ENCODE measurements at regions not wholly inside any gene's neighbourhood (a gene's known extent, or its start where the extent isn't known, plus 50 kb on each side); places are given as distances from the start of the nearest gene placed in this dataset.
"Not testable (repeated sequence)": the region's sequence is repeated elsewhere in the genome, so short reads cannot be mapped to it uniquely, and the experiment has no call there.

DNA sequence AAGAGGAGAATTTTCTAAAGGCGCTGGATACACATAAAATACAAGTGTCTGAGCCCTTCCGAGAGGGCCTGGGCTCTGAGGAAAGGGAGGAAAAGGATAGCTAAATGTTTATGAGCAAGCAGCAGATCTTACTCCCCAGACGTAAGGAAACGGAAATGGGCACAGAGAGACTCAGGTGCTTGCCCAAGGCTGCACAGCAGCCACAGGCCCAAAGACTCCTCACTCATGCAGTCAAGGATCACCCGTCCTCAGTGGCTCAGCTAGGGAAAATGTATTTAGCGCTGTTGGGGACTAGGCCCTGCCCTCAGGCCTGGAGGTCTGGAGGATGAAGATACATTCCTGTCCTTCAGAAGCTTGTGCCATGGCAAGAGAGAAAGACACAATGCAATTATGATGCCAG, 107.2 kb upstream of the SYT13 start:
- H3K36me3 ChIP-seq (ENCODE audit: control insufficient read depth, insufficient read depth, low read length) = no peaks in the 10 kb centered on the region
- no peaks in the 10 kb centered on the region for H3K27me3 ChIP-seq (ENCODE audit: control insufficient read depth, insufficient read depth, low read length)
- no peak overlapping the region for H3K9ac ChIP-seq (ENCODE audit: low read length)
- H3K4me1 ChIP-seq (ENCODE audit: control insufficient read depth, insufficient read depth, low read length) = no peaks in the 10 kb centered on the region
- no peak overlapping the region for H3K4me3 ChIP-seq (ENCODE audit: low read length)
- no peaks in the 10 kb centered on the region for H3K9me3 ChIP-seq (ENCODE audit: control insufficient read depth, low read length)

DNA sequence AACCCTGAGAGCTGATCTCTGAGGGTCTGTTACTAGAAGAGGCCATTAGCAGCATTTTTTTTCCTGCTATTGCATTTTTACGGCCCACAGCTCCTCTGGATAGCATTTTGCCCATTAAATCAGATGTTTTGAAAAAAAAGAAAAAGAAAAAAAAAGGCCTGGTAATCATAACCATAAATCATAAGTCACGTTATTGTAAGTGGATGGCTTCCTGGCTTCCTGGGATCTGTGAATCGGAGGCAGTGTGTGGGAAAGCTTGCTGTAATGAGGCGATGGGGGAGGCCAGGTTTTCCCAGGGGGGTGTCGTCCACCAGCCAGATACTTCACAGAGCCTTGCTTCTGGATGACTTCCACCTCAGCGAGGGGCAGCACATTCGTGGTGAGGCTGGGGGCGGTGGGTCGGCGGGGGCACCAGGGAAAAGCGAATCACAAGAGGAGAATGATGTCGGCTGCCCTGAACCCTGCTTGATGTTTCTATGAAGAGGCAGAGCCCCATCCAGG, 106.5 kb upstream of the SYT13 start:
- Histone ChIP-seq H3K4me1 (ENCODE audit: control insufficient read depth, insufficient read depth, low read length) (no peaks in the 10 kb centered on the region), H3K9me3 (ENCODE audit: control insufficient read depth, low read length) (no peaks in the 10 kb centered on the region), H3K9ac (ENCODE audit: low read length) (no peak overlapping the region), H3K4me3 (ENCODE audit: low read length) (no peak overlapping the region), H3K27me3 (ENCODE audit: control insufficient read depth, insufficient read depth, low read length) (no peaks in the 10 kb centered on the region), H3K36me3 (ENCODE audit: control insufficient read depth, insufficient read depth, low read length) (no peaks in the 10 kb centered on the region)

DNA sequence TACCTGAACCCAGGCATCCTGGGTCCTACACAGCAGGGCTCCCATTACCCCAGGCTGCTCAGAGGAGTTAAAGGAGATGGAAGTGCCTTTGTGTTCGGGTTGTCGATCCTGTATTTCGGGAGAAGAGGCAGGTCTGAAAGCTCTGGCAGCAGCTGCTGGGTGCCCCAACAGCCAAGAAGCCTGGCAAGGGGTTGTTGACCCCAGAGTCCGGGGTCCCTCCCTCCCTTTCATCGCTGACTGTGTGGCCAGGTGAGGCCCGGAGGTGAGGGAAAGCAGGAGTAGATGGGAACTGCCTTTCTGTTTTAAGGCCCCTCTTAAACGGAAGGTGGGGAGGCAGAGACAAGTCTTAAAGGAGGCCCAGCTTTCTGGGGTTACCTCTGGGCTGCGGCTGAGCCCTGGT, 106.0 kb upstream of the SYT13 start:
- Histone ChIP-seq H3K4me3 (ENCODE audit: low read length) (no peak overlapping the region), H3K4me1 (ENCODE audit: control insufficient read depth, insufficient read depth, low read length) (no peaks in the 10 kb centered on the region)

DNA sequence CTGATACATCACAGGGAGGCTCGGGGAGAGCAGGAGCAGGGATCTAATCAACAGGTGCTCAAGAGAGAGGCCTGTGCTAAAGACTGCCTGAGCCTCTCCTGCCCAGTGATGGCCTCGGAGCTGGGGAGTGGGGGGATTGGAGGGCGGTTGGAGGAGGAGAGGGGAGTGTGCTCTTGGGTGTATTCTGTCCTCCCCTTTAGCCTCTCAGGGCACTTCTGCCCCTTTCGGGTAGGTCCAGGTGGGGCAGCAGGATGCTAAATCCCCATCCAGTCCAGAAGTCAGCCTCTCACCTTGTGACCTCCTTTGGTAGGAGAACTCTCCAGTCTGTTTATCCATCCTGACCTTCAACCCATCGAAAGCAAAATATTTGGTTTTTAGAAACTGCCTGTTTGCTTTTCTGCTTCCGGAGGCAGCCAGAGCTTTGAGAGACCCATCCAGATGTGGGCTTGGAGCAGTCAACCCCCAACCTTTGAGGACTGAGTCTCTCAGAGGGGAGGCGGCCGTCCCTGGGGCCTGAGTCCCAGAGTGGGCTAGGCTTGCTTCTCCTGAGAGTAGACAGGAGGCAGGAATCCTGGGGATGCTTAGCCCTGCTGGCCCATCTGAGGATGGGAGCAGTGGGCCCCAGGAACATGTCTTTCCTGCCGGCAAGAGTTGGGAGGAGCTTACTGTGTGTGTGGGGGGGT, 105.2 kb upstream of the SYT13 start:
- Histone ChIP-seq H3K27me3 (ENCODE audit: control insufficient read depth, insufficient read depth, low read length) (no peaks in the 10 kb centered on the region), H3K9me3 (ENCODE audit: control insufficient read depth, low read length) (no peaks in the 10 kb centered on the region), H3K4me3 (ENCODE audit: low read length) (no peak overlapping the region), H3K4me1 (ENCODE audit: control insufficient read depth, insufficient read depth, low read length) (no peaks in the 10 kb centered on the region), H3K36me3 (ENCODE audit: control insufficient read depth, insufficient read depth, low read length) (no peaks in the 10 kb centered on the region), H3K9ac (ENCODE audit: low read length) (no peak overlapping the region)

More for the DNA sequence above, 106.0 kb upstream of the SYT13 start:
- no peak overlapping the region for H3K9ac ChIP-seq (ENCODE audit: low read length)
- H3K27me3 ChIP-seq (ENCODE audit: control insufficient read depth, insufficient read depth, low read length) = no peaks in the 10 kb centered on the region
- H3K9me3 ChIP-seq (ENCODE audit: control insufficient read depth, low read length) = no peaks in the 10 kb centered on the region
- no peaks in the 10 kb centered on the region for H3K36me3 ChIP-seq (ENCODE audit: control insufficient read depth, insufficient read depth, low read length)

DNA sequence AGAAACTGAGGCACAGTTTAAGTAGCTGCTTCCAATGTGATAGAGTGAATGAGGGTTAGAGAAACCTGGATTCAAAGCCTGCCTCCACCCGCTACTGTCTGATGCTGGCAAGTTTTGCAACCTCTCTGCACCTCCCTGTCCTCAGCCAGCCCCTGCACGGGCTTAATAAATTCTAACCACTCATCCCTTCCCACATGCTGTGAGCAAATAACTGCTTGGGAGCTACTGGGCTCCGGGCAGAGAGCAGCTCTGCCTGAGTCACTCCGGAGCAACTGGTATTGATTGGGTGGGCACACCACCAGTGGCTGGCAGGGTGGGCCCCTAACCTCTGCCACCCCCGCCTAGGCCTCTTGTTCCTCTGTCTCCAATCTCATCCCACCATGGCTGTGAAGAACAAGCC, 104.3 kb upstream of the SYT13 start:
- H3K4me1 ChIP-seq (ENCODE audit: control insufficient read depth, insufficient read depth, low read length) = no peaks in the 10 kb centered on the region
- H3K36me3 ChIP-seq (ENCODE audit: control insufficient read depth, insufficient read depth, low read length) = no peaks in the 10 kb centered on the region

DNA sequence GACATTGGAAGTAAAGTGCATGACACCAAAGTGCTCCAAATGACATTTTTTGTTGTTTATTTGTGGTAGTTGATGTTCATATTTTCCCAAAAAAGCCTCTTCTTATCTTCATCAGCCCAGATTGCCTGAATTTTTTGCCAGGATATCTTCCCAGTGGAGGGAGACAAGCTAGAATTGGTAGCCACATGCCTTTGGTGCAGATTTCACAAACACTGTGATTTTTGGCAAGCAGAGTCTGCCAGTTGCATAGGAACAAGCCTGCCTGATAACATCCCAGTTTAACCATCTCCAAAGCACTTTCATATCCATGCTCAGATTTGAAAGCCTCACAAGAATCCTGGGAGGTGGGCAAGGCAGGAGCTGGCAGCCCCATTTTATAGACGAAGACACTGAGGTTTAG, 102.3 kb upstream of the SYT13 start:
- no peak overlapping the region for H3K4me3 ChIP-seq (ENCODE audit: low read length)
- no peaks in the 10 kb centered on the region for H3K9me3 ChIP-seq (ENCODE audit: control insufficient read depth, low read length)
- peaks cover 13% of the 10 kb centered on the region for H3K27me3 ChIP-seq (ENCODE audit: control insufficient read depth, insufficient read depth, low read length)
- H3K36me3 ChIP-seq (ENCODE audit: control insufficient read depth, insufficient read depth, low read length) = no peaks in the 10 kb centered on the region
- H3K9ac ChIP-seq (ENCODE audit: low read length) = no peak overlapping the region
- no peaks in the 10 kb centered on the region for H3K4me1 ChIP-seq (ENCODE audit: control insufficient read depth, insufficient read depth, low read length)

More for the DNA sequence above, 104.3 kb upstream of the SYT13 start:
- H3K27me3 ChIP-seq (ENCODE audit: control insufficient read depth, insufficient read depth, low read length) = peaks cover 3% of the 10 kb centered on the region
- no peak overlapping the region for H3K4me3 ChIP-seq (ENCODE audit: low read length)
- no peaks in the 10 kb centered on the region for H3K9me3 ChIP-seq (ENCODE audit: control insufficient read depth, low read length)
- no peak overlapping the region for H3K9ac ChIP-seq (ENCODE audit: low read length)

DNA sequence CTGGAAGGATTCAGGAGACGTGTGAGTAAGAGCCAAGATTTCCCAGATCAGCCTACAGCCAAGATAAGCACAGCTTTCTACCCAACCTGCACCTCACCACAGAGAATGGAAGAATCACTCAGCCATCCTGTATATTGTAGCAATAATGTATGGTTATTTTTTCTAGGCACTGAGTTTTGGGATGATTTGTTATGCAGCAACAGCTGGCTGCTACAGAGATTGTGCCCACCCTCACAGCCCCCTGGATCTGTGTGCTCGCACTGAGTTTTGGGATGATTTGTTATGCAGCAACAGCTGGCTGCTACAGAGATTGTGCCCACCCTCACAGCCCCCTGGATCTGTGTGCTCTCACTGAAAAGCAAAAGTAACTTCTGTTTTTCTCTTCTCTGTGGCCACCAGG, 101.7 kb upstream of the SYT13 start:
- H3K9me3 ChIP-seq (ENCODE audit: control insufficient read depth, low read length); H3K4me3 ChIP-seq (ENCODE audit: low read length); H3K9ac ChIP-seq (ENCODE audit: low read length); H3K4me1 ChIP-seq (ENCODE audit: control insufficient read depth, insufficient read depth, low read length); H3K36me3 ChIP-seq (ENCODE audit: control insufficient read depth, insufficient read depth, low read length): not testable (repeated sequence)
- H3K27me3 ChIP-seq (ENCODE audit: control insufficient read depth, insufficient read depth, low read length) = peaks cover 13% of the 10 kb centered on the region

DNA sequence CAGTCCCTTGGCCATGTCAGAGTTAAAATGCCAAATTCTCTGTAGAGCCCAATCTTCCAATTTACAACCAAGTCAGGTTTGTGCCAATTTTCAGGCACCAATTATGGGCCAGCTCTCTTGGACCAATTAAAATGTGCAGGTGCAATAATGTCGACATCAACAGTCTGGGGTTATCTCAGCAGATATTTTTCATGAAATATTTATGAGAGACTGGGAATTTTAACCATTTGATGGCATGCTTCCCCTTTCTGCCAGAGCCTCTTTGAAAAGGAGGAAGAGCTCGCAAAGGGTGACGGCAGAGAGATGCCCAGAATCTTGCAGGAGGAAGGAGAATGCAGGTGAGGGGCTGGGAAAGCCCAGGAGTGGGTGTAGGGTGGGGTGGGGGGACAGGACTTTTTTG, 100.8 kb upstream of the SYT13 start:
- Histone ChIP-seq H3K4me1 (ENCODE audit: control insufficient read depth, insufficient read depth, low read length) (no peaks in the 10 kb centered on the region), H3K36me3 (ENCODE audit: control insufficient read depth, insufficient read depth, low read length) (no peaks in the 10 kb centered on the region)

DNA sequence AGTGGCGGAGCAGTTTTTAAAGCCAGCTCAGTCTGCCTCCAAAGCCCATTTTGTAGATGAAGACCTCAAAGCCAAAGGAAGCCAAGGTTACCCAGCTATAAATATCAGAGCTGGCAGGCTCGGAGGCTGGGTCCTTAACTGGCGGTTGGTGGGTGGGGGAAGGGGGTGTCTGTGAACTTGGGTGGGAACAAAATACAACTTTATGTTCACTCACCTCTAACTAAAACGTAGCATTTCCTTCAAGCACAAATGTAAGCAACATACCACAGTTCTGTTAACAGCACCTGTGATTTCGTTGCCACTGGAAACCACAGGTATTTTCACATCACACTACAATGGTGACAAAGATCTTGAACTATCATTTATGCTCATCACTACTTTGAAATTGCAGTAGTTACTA, 99.7 kb upstream of the SYT13 start:
- Histone ChIP-seq H3K4me3 (ENCODE audit: low read length) (no peak overlapping the region), H3K9me3 (ENCODE audit: control insufficient read depth, low read length) (no peaks in the 10 kb centered on the region), H3K9ac (ENCODE audit: low read length) (no peak overlapping the region), H3K4me1 (ENCODE audit: control insufficient read depth, insufficient read depth, low read length) (no peaks in the 10 kb centered on the region), H3K27me3 (ENCODE audit: control insufficient read depth, insufficient read depth, low read length) (peaks cover 16% of the 10 kb centered on the region), H3K36me3 (ENCODE audit: control insufficient read depth, insufficient read depth, low read length) (no peaks in the 10 kb centered on the region)

More for the DNA sequence above, 100.8 kb upstream of the SYT13 start:
- Histone ChIP-seq H3K27me3 (ENCODE audit: control insufficient read depth, insufficient read depth, low read length) (peaks cover 16% of the 10 kb centered on the region), H3K4me3 (ENCODE audit: low read length) (no peak overlapping the region), H3K9me3 (ENCODE audit: control insufficient read depth, low read length) (no peaks in the 10 kb centered on the region), H3K9ac (ENCODE audit: low read length) (no peak overlapping the region)

DNA sequence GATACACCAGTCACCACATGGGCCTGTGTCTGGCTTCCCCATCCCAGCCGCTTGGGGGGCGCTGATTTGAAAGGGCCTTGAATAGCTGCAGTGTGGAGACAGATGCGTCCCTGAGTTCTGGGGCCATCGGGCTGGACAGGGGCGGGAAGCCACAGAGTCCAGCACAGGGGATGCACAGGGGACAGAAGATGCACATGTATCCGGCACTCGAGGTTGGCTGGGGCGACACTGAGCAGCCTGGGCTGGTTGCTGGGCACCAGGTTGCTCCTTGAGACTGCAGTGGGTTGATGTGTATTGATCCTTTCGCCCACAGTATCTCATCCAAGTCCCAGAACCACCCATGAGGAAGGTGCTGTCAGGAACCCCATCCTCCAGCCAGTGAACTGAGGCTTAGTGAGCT, 99.3 kb upstream of the SYT13 start:
- no peaks in the 10 kb centered on the region for H3K9me3 ChIP-seq (ENCODE audit: control insufficient read depth, low read length)
- H3K4me3 ChIP-seq (ENCODE audit: low read length) = no peak overlapping the region
- H3K27me3 ChIP-seq (ENCODE audit: control insufficient read depth, insufficient read depth, low read length) = peaks cover 16% of the 10 kb centered on the region
- H3K9ac ChIP-seq (ENCODE audit: low read length) = no peak overlapping the region
- no peaks in the 10 kb centered on the region for H3K36me3 ChIP-seq (ENCODE audit: control insufficient read depth, insufficient read depth, low read length)
- no peaks in the 10 kb centered on the region for H3K4me1 ChIP-seq (ENCODE audit: control insufficient read depth, insufficient read depth, low read length)

DNA sequence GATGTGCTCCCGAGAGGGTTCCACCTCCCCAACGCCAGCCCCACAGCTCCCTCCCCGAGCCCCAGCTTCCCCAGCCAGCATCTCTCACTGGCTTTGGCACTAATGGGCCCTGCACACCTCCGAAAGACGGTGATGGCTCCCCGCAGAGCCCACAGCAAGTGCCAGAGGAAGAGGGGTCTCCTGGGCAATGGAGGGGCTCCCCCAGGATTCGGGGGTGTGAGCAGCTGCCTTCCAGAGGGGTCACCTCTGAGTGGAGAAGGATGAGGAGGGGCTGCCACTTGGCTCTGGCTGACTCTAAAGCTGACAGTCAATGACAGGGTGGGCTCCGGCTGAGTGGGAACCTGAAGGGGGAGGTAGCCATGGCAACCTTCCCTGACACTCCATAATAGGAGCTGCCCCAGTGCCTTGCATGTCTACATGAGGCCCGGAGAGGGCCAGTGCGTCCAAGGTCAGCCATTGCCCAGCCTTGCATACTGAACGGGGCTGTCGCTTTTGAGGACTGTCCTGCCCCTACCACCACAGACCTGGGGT, 98.6 kb upstream of the SYT13 start:
- Histone ChIP-seq H3K4me3 (ENCODE audit: low read length) (no peak overlapping the region), H3K27me3 (ENCODE audit: control insufficient read depth, insufficient read depth, low read length) (peaks cover 16% of the 10 kb centered on the region), H3K4me1 (ENCODE audit: control insufficient read depth, insufficient read depth, low read length) (no peaks in the 10 kb centered on the region), H3K36me3 (ENCODE audit: control insufficient read depth, insufficient read depth, low read length) (no peaks in the 10 kb centered on the region), H3K9me3 (ENCODE audit: control insufficient read depth, low read length) (no peaks in the 10 kb centered on the region), H3K9ac (ENCODE audit: low read length) (no peak overlapping the region)

DNA sequence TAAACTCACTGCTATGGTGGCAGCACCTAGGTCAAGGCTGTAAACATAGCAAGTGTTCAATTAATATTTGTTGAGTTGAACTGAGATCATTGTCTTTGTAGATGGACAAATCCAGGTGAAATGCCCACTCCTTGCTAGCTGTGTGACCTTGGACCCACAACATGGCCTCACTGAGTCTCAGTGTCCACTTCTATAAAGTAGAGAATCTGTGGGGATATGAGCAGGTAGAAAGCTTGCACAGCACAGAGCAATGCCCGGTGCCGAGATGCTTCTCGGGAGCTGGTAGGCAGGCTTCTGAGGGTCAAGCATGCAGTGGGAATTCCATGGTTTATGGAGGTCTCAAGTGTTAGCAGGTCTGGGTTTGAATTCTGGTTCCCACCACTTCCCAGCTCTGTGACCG, 97.9 kb upstream of the SYT13 start:
- Histone ChIP-seq H3K9ac (ENCODE audit: low read length) (no peak overlapping the region), H3K36me3 (ENCODE audit: control insufficient read depth, insufficient read depth, low read length) (no peaks in the 10 kb centered on the region), H3K27me3 (ENCODE audit: control insufficient read depth, insufficient read depth, low read length) (peaks cover 16% of the 10 kb centered on the region), H3K4me3 (ENCODE audit: low read length) (no peak overlapping the region), H3K9me3 (ENCODE audit: control insufficient read depth, low read length) (no peaks in the 10 kb centered on the region), H3K4me1 (ENCODE audit: control insufficient read depth, insufficient read depth, low read length) (no peaks in the 10 kb centered on the region)

Data from mucosa of stomach (tissue), 1 donor.